PC-9 (cell line): ENCODE measurements at regions not wholly inside any gene's neighbourhood (a gene's known extent, or its start where the extent isn't known, plus 50 kb on each side); places are given as distances from the start of the nearest gene placed in this dataset.

ENCODE experiments used
- EZH2 ChIP-seq: fragments of 200-600 bp; sonication (generic); IDR thresholded peaks from 2 replicates; pipeline ENCODE4 v1.8.0; 2017; ENCODE audit warnings: antibody characterized with exemption, low read depth
- TF ChIP-seq, protein P1 (sequence below): fragments of 200-600 bp; sonication (generic); conservative IDR thresholded peaks from 2 replicates; pipeline ENCODE4 v1.6.1; 2017; ENCODE audit warnings: mixed run types, antibody characterized with exemption, mild to moderate bottlenecking, moderate library complexity

DNA sequence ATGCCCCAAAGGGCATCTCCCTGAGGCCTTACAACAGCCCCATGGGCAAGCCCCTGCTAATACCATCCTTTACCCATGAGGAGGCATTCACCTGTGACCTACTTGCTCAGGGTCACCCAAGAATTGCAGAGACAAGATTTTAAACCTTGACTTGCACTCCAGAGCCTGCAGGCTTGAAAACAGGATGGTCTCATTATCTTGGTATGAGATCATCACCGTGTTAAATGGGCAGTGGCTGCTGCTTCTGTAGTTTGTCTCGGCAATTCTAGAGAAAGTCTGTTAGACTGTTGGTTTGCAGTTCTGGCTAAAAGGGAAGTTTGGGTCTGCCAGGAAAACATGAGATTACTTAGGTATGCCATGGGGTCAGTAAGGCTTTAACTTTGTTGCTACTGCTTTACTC lies 698.9 kb downstream of the GALR1 start:
- TF ChIP-seq, protein P1, sequence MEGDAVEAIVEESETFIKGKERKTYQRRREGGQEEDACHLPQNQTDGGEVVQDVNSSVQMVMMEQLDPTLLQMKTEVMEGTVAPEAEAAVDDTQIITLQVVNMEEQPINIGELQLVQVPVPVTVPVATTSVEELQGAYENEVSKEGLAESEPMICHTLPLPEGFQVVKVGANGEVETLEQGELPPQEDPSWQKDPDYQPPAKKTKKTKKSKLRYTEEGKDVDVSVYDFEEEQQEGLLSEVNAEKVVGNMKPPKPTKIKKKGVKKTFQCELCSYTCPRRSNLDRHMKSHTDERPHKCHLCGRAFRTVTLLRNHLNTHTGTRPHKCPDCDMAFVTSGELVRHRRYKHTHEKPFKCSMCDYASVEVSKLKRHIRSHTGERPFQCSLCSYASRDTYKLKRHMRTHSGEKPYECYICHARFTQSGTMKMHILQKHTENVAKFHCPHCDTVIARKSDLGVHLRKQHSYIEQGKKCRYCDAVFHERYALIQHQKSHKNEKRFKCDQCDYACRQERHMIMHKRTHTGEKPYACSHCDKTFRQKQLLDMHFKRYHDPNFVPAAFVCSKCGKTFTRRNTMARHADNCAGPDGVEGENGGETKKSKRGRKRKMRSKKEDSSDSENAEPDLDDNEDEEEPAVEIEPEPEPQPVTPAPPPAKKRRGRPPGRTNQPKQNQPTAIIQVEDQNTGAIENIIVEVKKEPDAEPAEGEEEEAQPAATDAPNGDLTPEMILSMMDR: no peak
- TF ChIP-seq EZH2: no peak
